ENCODE measurements at regions not wholly inside any gene's neighbourhood (a gene's known extent, or its start where the extent isn't known, plus 50 kb on each side); places are given as distances from the start of the nearest gene placed in this dataset.
"Not testable (repeated sequence)": the region's sequence is repeated elsewhere in the genome, so short reads cannot be mapped to it uniquely, and the experiment has no call there.

DNA sequence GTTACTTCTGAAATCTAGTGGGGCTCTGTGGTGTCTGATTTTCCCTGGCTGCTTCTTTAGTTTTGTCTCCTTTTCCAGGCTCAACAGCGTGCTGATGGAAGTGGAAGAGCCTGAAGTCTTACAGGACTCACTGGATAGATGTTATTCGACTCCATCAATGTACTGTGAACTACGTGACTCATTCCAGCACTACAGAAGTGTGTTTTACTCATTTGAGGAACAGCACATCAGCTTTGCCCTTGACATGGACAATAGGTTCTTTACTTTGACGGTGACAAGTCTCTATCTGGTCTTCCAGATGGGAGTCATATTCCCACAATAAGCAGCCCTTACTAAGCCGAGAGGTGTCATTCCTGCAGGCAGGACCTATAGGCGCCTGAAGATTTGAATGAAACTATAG is 51.1 kb downstream of the NBPF8 start:
- H3K9me3 ChIP-seq; H3K27ac ChIP-seq; DNase-seq (ENCODE audit: low spot score in 2 of 2); H3K4me1 ChIP-seq; H3K36me3 ChIP-seq; intact Hi-C loops (cut with DNase I); H3K4me3 ChIP-seq; H3K27me3 ChIP-seq: not testable (repeated sequence)

DNA sequence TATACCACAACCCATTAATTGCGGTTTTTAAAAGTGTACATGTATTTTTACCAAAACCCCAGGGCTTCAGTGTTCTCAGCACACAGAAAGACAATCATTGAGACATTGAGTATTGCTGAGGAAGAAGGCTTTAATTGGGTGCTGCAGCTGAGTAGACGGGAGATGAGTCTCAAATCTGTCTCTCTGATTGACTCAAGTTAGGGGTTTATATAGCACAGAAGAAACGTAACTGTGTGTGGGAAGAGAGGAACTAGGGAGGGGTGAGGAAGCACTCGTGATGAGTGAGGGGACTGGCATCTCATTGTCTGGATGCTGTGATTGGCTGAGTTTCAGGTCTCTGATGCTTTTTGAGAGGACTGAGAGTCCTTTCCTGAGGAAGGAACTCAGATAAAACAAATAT is 62.8 kb downstream of the NBPF8 start:
- peaks cover 8 to 21% of the 10 kb centered on the region in 2 donors for H3K36me3 ChIP-seq
- H3K4me1 ChIP-seq; H3K27me3 ChIP-seq; DNase-seq (ENCODE audit: low spot score in 2 of 2); H3K4me3 ChIP-seq; intact Hi-C loops (cut with DNase I); H3K27ac ChIP-seq; H3K9me3 ChIP-seq: not testable (repeated sequence)

DNA sequence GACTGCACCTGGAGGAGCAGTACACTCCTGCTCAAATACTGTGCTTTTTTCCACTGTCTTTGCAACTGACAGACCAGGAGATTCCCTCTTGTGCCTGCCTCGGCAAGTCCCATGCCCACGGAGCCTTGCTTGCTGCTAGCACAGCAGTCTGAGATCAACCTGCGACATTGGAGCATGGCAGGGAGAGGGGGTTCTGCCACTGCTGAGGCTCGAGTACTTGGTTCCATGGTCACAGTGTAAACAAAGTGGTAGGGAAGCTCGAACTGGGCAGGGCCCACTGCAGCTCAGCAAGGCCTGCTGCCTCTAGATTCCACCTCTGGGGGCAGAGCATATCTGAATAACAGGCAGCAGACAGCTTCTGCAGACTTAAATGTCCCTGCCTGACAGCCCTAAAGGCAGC is 63.6 kb downstream of the NBPF8 start:
- H3K4me1 ChIP-seq; intact Hi-C loops (cut with DNase I); H3K27ac ChIP-seq; DNase-seq (ENCODE audit: low spot score in 2 of 2); H3K4me3 ChIP-seq; H3K9me3 ChIP-seq; H3K27me3 ChIP-seq: not testable (repeated sequence)
- H3K36me3 ChIP-seq: peaks cover 8 to 21% of the 10 kb centered on the region in 2 donors

DNA sequence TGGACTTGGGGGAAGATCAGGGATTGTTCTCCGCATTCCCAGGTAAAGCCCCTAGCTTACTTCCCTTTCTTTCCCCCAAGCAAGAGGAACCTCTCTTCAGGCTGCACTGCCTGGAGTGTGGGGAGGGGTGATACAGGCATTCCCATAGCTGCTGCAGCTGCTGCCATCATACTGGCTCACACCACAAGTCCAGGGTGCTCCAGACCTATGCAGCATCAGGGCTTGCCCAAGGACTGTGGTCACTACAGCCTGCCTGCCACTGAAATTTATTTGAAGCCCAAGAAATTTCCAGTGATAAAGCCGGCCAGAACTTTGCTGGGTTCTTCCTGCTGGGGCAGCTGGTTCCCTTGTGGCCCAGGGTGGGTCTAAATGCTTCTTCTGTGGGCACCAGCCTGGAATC is 72.7 kb downstream of the NBPF8 start:
- H3K36me3 ChIP-seq: peaks cover 9 to 26% of the 10 kb centered on the region in 2 donors
- H3K27ac ChIP-seq; H3K27me3 ChIP-seq; intact Hi-C loops (cut with DNase I); DNase-seq (ENCODE audit: low spot score in 2 of 2); H3K9me3 ChIP-seq; H3K4me1 ChIP-seq; H3K4me3 ChIP-seq: not testable (repeated sequence)

GRCh38 chr1:120489217-120489616 is 74.4 kb downstream of the NBPF8 start:
- intact Hi-C loops (cut with DNase I); DNase-seq (ENCODE audit: low spot score in 2 of 2); H3K4me1 ChIP-seq; H3K27ac ChIP-seq; H3K9me3 ChIP-seq; H3K4me3 ChIP-seq; H3K27me3 ChIP-seq: not testable (repeated sequence)
- H3K36me3 ChIP-seq: peaks cover 12 to 28% of the 10 kb centered on the region in 2 donors

- peaks cover 4 to 11% of the 10 kb centered on the region in 2 donors for H3K36me3 ChIP-seq
- H3K4me3 ChIP-seq; intact Hi-C loops (cut with DNase I); DNase-seq (ENCODE audit: low spot score in 2 of 2); H3K9me3 ChIP-seq; H3K4me1 ChIP-seq; H3K27ac ChIP-seq; H3K27me3 ChIP-seq: not testable (repeated sequence)
Observed at GRCh38 chr1:120497145-120497544, 82.3 kb downstream of the NBPF8 start.

- H3K4me3 ChIP-seq; H3K27ac ChIP-seq; H3K36me3 ChIP-seq; DNase-seq (ENCODE audit: low spot score in 2 of 2); H3K9me3 ChIP-seq; intact Hi-C loops (cut with DNase I); H3K27me3 ChIP-seq; H3K4me1 ChIP-seq: not testable (repeated sequence)
Observed at GRCh38 chr1:120503284-120503683, 88.4 kb downstream of the NBPF8 start.

DNA sequence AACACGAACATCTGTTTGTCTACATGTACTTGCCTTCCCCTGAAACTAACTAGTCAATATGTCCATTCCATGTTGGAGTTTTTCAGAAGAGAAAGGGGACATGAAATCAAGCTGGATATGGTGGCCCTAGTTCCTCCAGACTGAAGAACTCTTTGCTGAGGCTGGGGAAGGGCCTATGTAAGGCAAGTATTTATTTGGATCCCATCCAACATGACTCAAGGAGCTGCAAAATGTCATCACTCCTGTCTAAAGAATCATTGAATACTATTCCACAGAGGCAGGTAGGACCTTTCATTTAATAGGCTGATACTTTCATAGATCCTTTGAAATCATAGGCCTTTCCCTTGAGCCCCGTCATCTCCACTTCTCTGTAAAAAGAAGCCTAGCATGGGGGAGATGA is 91.5 kb downstream of the NBPF8 start:
- H3K27me3 ChIP-seq; H3K4me1 ChIP-seq; intact Hi-C loops (cut with DNase I); DNase-seq (ENCODE audit: low spot score in 2 of 2); H3K27ac ChIP-seq; H3K4me3 ChIP-seq; H3K9me3 ChIP-seq; H3K36me3 ChIP-seq: not testable (repeated sequence)

DNA sequence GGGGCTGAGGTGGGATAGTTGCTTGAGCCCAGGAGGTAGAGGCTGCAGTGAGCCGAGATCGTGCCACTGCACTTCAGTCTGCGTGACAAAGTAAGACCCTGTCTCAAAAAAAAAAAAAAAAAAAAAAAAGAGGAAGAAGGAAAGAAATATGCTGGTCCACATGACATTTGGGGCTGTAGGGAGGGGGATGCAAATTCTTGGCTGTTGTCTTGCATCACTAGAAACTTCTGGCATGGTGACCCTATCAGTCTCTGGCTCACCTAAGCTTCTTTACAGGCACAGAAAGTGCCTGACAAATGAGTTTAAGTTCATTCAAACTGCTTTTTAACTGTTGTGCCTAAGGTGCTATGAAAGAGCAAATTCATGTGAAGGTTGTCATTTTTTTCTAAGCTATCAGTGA is 93.5 kb downstream of the NBPF8 start:
- H3K4me1 ChIP-seq; H3K27ac ChIP-seq; DNase-seq (ENCODE audit: low spot score in 2 of 2); H3K27me3 ChIP-seq; intact Hi-C loops (cut with DNase I); H3K4me3 ChIP-seq; H3K9me3 ChIP-seq: not testable (repeated sequence)
- peaks cover 5 to 11% of the 10 kb centered on the region in 2 donors for H3K36me3 ChIP-seq

DNA sequence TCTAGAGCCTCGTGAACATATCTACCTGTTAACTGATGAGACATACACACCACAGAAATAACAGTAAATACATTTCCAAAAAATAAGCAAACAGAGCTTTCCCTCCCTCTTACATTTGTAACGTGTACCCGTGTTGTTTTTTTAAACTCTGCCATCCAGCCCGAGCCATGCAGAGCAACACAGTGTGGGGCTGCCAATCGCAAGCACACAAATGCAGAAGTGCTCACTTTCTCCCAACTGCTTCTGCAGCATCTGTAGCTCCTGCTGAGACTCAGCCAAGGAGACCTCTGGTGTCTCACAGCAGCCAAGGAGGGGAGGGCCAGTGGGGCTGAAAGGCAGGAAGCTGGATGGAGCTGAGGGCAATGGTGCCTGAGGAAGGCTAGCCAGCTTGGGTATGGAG is 94.4 kb downstream of the NBPF8 start:
- H3K9me3 ChIP-seq; H3K27me3 ChIP-seq; H3K4me1 ChIP-seq; intact Hi-C loops (cut with DNase I); DNase-seq (ENCODE audit: low spot score in 2 of 2); H3K4me3 ChIP-seq; H3K27ac ChIP-seq: not testable (repeated sequence)
- peaks cover 5 to 11% of the 10 kb centered on the region in 2 donors for H3K36me3 ChIP-seq

GRCh38 chr1:120513099-120513498 is 98.3 kb downstream of the NBPF8 start:
- H3K4me3 ChIP-seq; DNase-seq (ENCODE audit: low spot score in 2 of 2); intact Hi-C loops (cut with DNase I); H3K27me3 ChIP-seq; H3K27ac ChIP-seq; H3K4me1 ChIP-seq; H3K9me3 ChIP-seq: not testable (repeated sequence)
- H3K36me3 ChIP-seq: peaks cover 5 to 11% of the 10 kb centered on the region in 2 donors

DNA sequence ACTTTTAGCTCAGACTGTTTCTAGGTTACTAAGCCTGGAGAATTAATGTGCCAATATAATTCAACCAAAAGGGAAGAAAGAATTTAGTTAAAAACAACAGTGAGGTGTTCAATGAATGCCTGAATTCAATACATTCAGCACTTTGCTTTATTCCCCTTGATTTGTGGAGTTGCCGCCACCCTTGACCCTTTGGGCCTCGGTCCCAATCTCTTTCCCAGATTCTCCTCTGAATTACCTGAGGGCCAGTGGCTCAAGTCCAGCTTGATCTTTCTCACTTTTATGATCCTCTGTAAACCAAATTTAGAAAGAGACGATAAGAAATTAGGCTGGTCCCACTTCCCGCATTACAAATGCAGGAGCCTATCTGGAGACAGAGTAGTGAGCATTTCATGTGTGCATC is 98.7 kb downstream of the NBPF8 start:
- H3K4me1 ChIP-seq; H3K27ac ChIP-seq; intact Hi-C loops (cut with DNase I); H3K9me3 ChIP-seq; H3K27me3 ChIP-seq; DNase-seq (ENCODE audit: low spot score in 2 of 2); H3K4me3 ChIP-seq: not testable (repeated sequence)
- H3K36me3 ChIP-seq: peaks cover 5 to 11% of the 10 kb centered on the region in 2 donors

- H3K27me3 ChIP-seq; intact Hi-C loops (cut with DNase I); H3K9me3 ChIP-seq; H3K4me1 ChIP-seq; H3K36me3 ChIP-seq; H3K4me3 ChIP-seq; H3K27ac ChIP-seq; DNase-seq (ENCODE audit: low spot score in 2 of 2): not testable (repeated sequence)
Observed at GRCh38 chr1:120519196-120519595, 104.4 kb downstream of the NBPF8 start.

GRCh38 chr1:120524416-120524815 is 109.6 kb downstream of the NBPF8 start:
- H3K36me3 ChIP-seq; DNase-seq (ENCODE audit: low spot score in 2 of 2); H3K4me3 ChIP-seq; H3K9me3 ChIP-seq; intact Hi-C loops (cut with DNase I); H3K4me1 ChIP-seq; H3K27ac ChIP-seq; H3K27me3 ChIP-seq: not testable (repeated sequence)

GRCh38 chr1:120525386-120525785 is 110.6 kb downstream of the NBPF8 start:
- H3K9me3 ChIP-seq; H3K4me1 ChIP-seq; H3K36me3 ChIP-seq; H3K27ac ChIP-seq; H3K4me3 ChIP-seq; intact Hi-C loops (cut with DNase I); H3K27me3 ChIP-seq; DNase-seq (ENCODE audit: low spot score in 2 of 2): not testable (repeated sequence)
